CD4-positive, alpha-beta T cell (primary cell): ENCODE measurements at regions not wholly inside any gene's neighbourhood (a gene's known extent, or its start where the extent isn't known, plus 50 kb on each side); places are given as distances from the start of the nearest gene placed in this dataset.

Source experiments
- ATAC-seq: fragments of 200-7000 bp; cut with Tn5 transposase; one replicate; pipeline ENCODE4 v1.10.0; 2022; ENCODE audit warnings: mild to moderate bottlenecking; ENCODE audit not compliant: poor library complexity
- CTCF ChIA-PET: fragments of 350-600 bp; sonication (Branson Sonifier 250); formaldehyde crosslinking; loops from one replicate; lab custom pipeline; 2021; ENCODE audit warnings: antibody characterized with exemption, inconsistent platforms; lab: Charles Lee
- POLR2A ChIA-PET: fragments of 350-600 bp; sonication (Branson Sonifier 250); formaldehyde crosslinking; loops from one replicate; lab custom pipeline; 2021; ENCODE audit warnings: antibody characterized with exemption, inconsistent platforms; lab: Charles Lee
- DNase-seq, 14 experiments: peaks; one replicate each; pipeline ENCODE4 v3.0.0-alpha.2; 2013 to 2020; ENCODE audit warnings: mixed read lengths in 2 of 14
- H3K27ac ChIP-seq, 2 donors: one replicate each; pipeline versions ENCODE4 v1.5.1 to v1.7.0; 2013; ENCODE audit warnings: low read length in 2 of 2, low read depth in 1 of 2, mild to moderate bottlenecking in 1 of 2
- H3K27me3 ChIP-seq, 2 experiments: 1 replicate in 1 of 2; 2 replicates in 1 of 2; pipeline versions ENCODE4 v1.6.1 to v1.7.0; 2013; ENCODE audit warnings: low read length in 2 of 2, control low read depth in 1 of 2, mild to moderate bottlenecking in 1 of 2, moderate library complexity in 1 of 2; ENCODE audit not compliant: insufficient read depth in 2 of 2, control insufficient read depth in 1 of 2
- H3K36me3 ChIP-seq: one replicate; pipeline ENCODE4 v1.6.1; 2013; ENCODE audit warnings: low read length, control low read depth; ENCODE audit not compliant: insufficient read depth
- H3K4me1 ChIP-seq: one replicate; pipeline ENCODE4 v1.6.1; 2013; ENCODE audit warnings: low read length, control low read depth; ENCODE audit not compliant: insufficient read depth
- H3K4me3 ChIP-seq: one replicate; pipeline ENCODE4 v1.5.1; 2013; ENCODE audit warnings: mild to moderate bottlenecking, low read length, moderate library complexity
- H3K9me3 ChIP-seq, 2 experiments: 1 replicate in 1 of 2; 2 replicates in 1 of 2; pipeline versions ENCODE4 v1.6.1 to v1.7.0; 2013; ENCODE audit warnings: low read length in 2 of 2, mild to moderate bottlenecking in 2 of 2, control low read depth in 1 of 2, moderate library complexity in 1 of 2; ENCODE audit not compliant: control insufficient read depth in 1 of 2, insufficient read depth in 1 of 2
- H3K27ac Mint-ChIP-seq: one replicate; pipeline ENCODE4 v1.8.0; 2020; ENCODE audit warnings: mixed read lengths
- H3K27me3 Mint-ChIP-seq: one replicate; pipeline ENCODE4 v1.8.0; 2021; ENCODE audit warnings: mixed read lengths
- H3K36me3 Mint-ChIP-seq: one replicate; pipeline ENCODE4 v1.8.0; 2021; ENCODE audit warnings: low read depth, mixed read lengths
- H3K4me1 Mint-ChIP-seq: one replicate; pipeline ENCODE4 v1.8.0; 2021; ENCODE audit warnings: low read depth, mixed read lengths
- H3K4me3 Mint-ChIP-seq: one replicate; pipeline ENCODE4 v1.8.0; 2020; ENCODE audit warnings: mild to moderate bottlenecking, mixed read lengths
- H3K9me3 Mint-ChIP-seq: one replicate; pipeline ENCODE4 v1.8.0; 2020; ENCODE audit warnings: mixed read lengths
- CTCF ChIP-seq: fragments of 200-600 bp; IDR thresholded peaks from one replicate; pipeline ENCODE4 v1.8.0; 2022; ENCODE audit warnings: antibody characterized with exemption, mild to moderate bottlenecking
- intact Hi-C, 2 experiments: fragments of 100-400 bp; cut with DNase I in 1 of 2; cut with micrococcal nuclease in 1 of 2; formaldehyde crosslinking; loops; one replicate each; pipeline versions ENCODE4 v1.15.1 to v1.9.0; 2023 to 2025; cut with DNase I, micrococcal nuclease

DNA sequence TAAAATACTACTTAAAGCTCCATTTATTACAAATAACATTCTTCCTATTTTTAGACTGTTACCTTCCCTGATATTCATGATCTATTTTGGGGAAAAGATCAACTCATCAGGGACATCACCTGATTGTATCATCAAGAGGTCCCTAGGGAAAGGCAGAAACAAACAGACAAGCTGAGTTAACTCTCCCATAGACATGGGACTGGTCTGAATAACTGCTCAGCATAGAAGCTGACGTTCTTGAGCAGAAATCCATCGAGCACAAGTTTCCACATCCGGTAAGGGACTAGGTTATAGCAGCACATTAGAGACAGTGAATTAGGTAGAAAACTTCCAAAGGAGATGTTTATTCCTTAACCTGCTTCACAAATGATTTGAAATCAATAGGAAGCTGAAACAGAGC, 1100.4 kb upstream of the SLC39A10 start:
- Mint-ChIP-seq H3K27ac (no peak overlapping the region), H3K9me3 (no peaks in the 10 kb centered on the region), H3K36me3 (no peaks in the 10 kb centered on the region), H3K4me3 (no peak overlapping the region), H3K27me3 (no peaks in the 10 kb centered on the region), H3K4me1 (no peaks in the 10 kb centered on the region)
- POLR2A ChIA-PET: no interaction called here
- Histone ChIP-seq H3K4me1 (no peaks in the 10 kb centered on the region), H3K4me3 (no peak overlapping the region), H3K27ac (no peak overlapping the region), H3K36me3 (no peaks in the 10 kb centered on the region), H3K27me3 (no peaks in the 10 kb centered on the region), H3K9me3 (no peaks in the 10 kb centered on the region)
- CTCF ChIA-PET: interaction anchor here (0.6 kb wide), 1 partner anchor 9 kb away, joined by 3 read pairs; no protein-coding TSS in a partner anchor
- ATAC-seq (no peak), DNase-seq (no peak)
- TF ChIP-seq CTCF: no peak
- intact Hi-C loops: no loop called here

- Histone ChIP-seq H3K4me1 (no peaks in the 10 kb centered on the region), H3K27ac (no peak overlapping the region), H3K9me3 (no peaks in the 10 kb centered on the region), H3K4me3 (no peak overlapping the region), H3K27me3 (no peaks in the 10 kb centered on the region), H3K36me3 (no peaks in the 10 kb centered on the region)
- ChIA-PET CTCF (no interaction called here), POLR2A (no interaction called here)
- H3K9me3 Mint-ChIP-seq: no peaks in the 10 kb centered on the region
- DNase-seq (no peak), ATAC-seq (no peak)
- no peaks in the 10 kb centered on the region for H3K36me3 Mint-ChIP-seq
- no peaks in the 10 kb centered on the region for H3K4me1 Mint-ChIP-seq
- no peaks in the 10 kb centered on the region for H3K27me3 Mint-ChIP-seq
- H3K27ac Mint-ChIP-seq: no peak overlapping the region
- intact Hi-C loops: no loop called here
- TF ChIP-seq CTCF: no peak
- H3K4me3 Mint-ChIP-seq: no peak overlapping the region
Measured at GRCh38 chr2:194553980-194554379, 1103.0 kb upstream of the SLC39A10 start.

DNA sequence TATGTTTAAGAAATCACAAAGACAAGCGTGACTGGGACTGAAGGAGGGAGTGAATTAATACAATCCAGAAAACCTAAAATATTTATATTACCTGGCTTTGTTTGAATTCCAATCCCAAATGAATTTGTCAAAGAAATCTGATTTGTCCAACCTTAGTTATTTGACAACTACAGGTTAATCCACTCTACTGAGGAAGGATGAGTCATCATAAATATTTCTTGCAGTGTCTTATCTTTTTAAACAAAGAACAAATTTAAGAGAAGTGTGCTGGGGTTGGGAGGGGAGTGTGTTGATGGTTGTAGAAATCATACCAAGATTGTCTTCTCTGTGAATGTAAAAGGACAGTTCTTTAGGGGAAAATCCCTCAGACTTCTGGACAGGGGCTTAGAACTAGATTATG, 1106.3 kb upstream of the SLC39A10 start:
- no peaks in the 10 kb centered on the region for H3K9me3 Mint-ChIP-seq
- H3K4me1 ChIP-seq: no peaks in the 10 kb centered on the region
- H3K36me3 Mint-ChIP-seq: no peaks in the 10 kb centered on the region
- no peaks in the 10 kb centered on the region for H3K4me1 Mint-ChIP-seq
- no peaks in the 10 kb centered on the region for H3K36me3 ChIP-seq
- H3K27me3 Mint-ChIP-seq: no peaks in the 10 kb centered on the region
- H3K27ac ChIP-seq: no peak overlapping the region
- no peak overlapping the region for H3K4me3 ChIP-seq
- CTCF ChIA-PET: no interaction called here
- DNase-seq (no peak), ATAC-seq (no peak)
- intact Hi-C loops: no loop called here
- H3K9me3 ChIP-seq: no peaks in the 10 kb centered on the region
- no peak overlapping the region for H3K4me3 Mint-ChIP-seq
- H3K27me3 ChIP-seq: no peaks in the 10 kb centered on the region
- no peak overlapping the region for H3K27ac Mint-ChIP-seq
- POLR2A ChIA-PET: no interaction called here
- TF ChIP-seq CTCF: no peak
